GM18498 (cell line): ENCODE measurements at regions not wholly inside any gene's neighbourhood (a gene's known extent, or its start where the extent isn't known, plus 50 kb on each side); places are given as distances from the start of the nearest gene placed in this dataset.

Experiments
- ATAC-seq: cut with Tn5 transposase; IDR thresholded peaks from one replicate; pipeline ENCODE4 v1.9.1; 2021; ENCODE audit warnings: mild to moderate bottlenecking, moderate library complexity; ENCODE audit not compliant: unreplicated experiment

DNA sequence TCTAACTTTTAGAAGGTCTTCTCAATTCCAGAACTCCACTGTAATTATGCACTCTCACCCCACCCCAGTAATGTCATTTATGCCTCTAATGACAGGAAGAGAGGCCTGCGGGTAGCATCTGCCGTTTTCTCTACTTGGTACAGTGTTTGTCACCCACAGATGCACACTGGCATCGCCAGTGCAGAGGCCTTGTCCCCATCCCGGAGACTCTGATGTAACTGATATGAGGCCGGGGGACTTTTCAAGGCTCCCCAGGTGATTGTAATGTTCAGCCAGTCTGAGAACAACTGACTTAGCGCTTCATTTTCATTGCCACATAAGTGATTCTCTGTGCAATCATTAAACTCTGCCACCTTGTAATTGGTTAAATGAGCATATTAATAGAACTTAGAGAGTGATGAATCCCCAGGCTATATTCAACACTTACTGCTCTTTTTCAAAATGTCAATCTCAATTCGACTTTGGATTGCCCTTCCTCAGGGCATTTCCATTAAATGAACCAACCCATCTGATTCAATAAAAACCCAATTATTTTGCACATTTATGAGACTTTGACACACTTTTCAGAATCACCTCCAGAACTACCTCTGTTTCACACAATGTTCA, 113.2 kb downstream of the HERPUD2 start:
- ATAC-seq = no peak

DNA sequence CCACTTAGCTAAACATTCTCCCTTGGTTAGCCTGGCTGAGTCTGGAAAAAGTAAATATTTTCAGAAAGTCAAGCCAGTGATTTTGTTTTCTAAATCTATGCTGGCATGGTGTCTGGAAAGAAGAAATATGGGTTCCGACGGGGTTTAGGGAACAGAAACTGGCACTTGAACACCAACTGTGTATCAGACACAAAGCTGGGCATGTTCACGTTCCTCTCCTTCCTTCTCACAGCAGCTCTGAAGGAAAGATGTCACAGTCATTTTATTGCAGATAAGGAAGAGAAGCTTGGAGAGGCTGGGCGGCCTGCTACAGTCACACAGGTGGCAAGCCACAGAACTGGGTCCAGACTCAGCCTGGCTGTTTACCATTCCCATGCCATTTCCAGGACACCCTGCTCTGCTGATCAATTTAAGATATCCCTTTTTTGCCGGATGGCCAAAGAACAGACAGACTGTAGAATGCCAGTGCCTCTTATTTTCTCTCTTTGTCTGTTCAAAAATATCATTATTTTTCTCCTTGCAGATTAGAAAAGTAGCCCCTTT, 118.8 kb downstream of the HERPUD2 start:
- ATAC-seq = no peak

GRCh38 chr7:35571611-35572240, 123.2 kb downstream of the HERPUD2 start:
- no peak for ATAC-seq

- ATAC-seq = no peak
These were observed 124.0 kb downstream of the HERPUD2 start for GRCh38 chr7:35570937-35571336.

DNA sequence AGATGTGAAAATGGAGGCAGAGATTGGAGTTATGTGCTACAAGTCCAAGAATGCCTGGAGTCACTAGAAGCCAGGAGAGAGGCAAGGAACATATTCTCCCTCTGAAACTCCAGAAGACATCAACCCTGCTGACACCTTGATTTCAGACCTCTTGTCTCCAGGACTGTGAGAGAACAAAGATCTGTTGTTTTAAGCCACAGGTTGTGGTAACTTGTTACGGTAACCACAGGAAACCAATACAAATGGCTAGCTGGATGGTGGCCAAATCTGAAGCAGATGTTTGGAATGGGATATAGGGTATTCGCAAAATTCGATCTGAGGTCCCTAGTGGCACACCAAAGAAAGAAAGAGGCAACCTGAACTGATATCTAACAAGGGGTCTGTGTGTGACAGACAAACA, 129.0 kb downstream of the HERPUD2 start:
- no peak for ATAC-seq

GRCh38 chr7:35558841-35559240, 136.1 kb downstream of the HERPUD2 start:
- ATAC-seq = no peak

DNA sequence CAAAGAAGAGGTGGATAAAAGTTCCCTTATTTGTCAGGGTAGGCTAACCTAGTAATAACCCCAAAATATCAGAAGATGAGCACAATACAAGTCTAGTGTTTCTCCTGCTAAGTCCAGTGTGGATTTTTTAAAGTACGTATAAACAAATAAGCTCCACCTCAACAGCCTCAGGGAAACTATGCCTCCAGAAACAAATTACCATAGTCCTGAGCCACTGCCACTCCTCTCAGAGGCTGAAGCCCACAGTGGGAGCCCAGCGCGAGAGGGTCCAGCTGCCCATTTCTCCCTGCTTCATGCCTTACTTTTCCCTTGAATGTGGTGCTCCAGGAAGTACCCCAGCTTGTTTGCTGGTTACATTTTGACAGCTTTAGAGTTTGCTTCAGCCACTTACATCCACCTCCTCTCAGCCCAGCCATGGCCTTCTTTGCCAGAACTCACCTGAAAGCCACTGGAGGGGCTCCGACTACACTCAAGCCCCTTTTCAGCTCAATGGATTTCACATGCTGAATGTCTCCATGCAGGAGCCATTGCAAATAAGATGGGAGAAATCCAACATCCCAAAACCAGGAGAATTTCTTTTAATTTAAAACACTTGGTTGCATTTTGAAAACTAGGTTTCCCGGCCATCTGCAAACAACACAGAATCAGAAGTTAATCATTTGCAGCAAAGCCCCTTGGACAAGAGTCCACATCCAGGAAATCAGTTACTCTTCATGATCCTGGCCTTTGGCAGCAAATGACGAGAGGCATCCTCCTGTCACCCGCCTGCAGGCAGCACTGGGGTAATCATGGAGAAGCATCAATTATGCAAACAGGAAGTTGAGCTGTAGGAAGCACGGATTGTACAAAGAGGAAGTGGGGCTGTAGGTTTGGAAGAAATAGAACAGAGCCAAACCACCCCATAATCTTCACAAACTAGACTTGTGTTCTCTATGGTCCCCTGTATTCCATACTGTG, 138.1 kb downstream of the HERPUD2 start:
- no peak for ATAC-seq

GRCh38 chr7:35555934-35556333, 139.0 kb downstream of the HERPUD2 start:
- ATAC-seq = no peak

DNA sequence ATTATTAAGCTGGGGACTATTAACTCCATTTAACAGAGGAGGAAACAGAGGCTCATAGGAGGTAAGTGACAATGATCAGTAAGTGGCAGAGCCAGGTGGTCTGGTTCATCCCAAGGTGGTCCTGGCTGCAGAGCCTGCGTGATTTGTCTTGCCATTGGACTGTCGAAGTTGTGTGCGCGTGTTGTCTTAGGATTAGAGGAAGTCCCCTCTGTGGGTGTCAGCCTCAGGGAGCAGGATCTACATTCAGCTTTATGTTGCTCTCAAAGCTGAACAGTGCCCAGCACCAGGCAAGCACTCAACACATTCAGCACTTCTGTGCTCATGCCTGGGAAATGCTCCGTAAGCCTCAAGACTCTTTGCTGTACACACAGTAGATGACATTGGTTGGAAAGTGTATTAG, 139.5 kb downstream of the HERPUD2 start:
- no peak for ATAC-seq

GRCh38 chr7:35553519-35553918, 141.4 kb downstream of the HERPUD2 start:
- no peak for ATAC-seq

- no peak for ATAC-seq
These were observed 142.2 kb downstream of the HERPUD2 start for GRCh38 chr7:35552691-35553090.

- no peak for ATAC-seq
These were observed 143.4 kb downstream of the HERPUD2 start for GRCh38 chr7:35551321-35552081.

DNA sequence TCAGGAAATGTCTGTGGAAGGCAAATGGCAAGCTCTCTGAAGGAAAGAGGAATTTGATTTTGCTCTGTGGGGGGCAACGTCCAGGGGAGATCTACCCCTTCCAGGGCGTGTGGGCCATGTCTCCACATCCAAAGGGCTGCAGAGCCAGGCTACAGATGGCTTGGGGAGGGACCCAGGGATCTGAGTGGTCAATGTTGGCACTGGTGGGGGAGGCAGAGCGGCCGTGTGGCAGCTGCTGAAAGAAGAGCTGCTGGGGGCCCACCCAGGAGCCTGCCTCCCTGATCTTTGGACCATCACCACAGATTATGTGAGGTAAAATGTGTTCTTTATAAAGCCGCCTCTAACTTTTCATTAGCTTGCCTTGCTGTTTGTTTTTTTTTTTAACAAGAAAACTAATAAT, 144.1 kb downstream of the HERPUD2 start:
- no peak for ATAC-seq

DNA sequence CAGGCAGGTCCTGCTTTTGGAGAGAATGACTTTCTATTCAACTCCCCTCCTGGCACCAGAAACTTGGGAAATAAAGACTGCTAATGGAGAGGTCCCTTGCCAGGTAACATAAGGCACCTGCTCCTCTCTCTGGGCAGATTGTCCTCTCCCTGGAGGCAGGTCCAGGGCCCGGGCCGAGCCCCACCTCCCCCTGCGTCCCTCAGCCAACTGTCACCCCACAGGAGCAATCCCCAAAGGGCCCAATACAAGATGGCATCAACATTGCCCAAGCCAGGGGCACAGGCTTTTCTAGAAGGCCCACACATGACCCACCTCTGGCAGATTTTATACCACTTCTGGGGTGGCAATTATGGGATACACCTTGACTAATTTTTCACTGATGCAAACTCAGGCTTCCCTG, 145.2 kb downstream of the HERPUD2 start:
- no peak for ATAC-seq

DNA sequence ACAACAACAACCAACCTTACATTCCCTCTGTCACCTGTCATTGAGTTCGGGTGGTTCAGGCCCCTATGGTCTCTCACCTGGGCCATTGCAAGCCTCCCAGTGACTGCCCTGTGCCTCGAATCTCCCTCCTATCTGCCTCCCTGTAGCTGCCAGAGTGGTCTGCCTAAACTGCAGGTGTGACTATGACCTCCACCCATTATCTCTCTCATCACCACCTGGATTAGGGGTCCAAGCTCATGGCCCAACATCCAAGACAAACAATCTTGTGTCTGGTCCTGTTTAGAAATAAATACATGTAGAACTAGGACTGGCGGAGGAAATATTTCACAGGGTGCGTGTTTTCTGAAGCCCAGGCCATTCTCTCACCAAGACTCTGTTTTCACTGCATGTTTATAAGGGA, 146.6 kb downstream of the HERPUD2 start:
- no peak for ATAC-seq

GRCh38 chr7:35546691-35547429, 148.1 kb downstream of the HERPUD2 start:
- ATAC-seq = no peak

GRCh38 chr7:35545831-35546230, 149.1 kb downstream of the HERPUD2 start:
- ATAC-seq = no peak

GRCh38 chr7:35544028-35544742, 150.8 kb downstream of the HERPUD2 start:
- no peak for ATAC-seq
